ENCODE measurements at regions not wholly inside any gene's neighbourhood (a gene's known extent, or its start where the extent isn't known, plus 50 kb on each side); places are given as distances from the start of the nearest gene placed in this dataset.

GRCh38 chr2:12495247-12495868 is 221.4 kb upstream of the TRIB2 start:
- TF ChIP-seq, protein P1, sequence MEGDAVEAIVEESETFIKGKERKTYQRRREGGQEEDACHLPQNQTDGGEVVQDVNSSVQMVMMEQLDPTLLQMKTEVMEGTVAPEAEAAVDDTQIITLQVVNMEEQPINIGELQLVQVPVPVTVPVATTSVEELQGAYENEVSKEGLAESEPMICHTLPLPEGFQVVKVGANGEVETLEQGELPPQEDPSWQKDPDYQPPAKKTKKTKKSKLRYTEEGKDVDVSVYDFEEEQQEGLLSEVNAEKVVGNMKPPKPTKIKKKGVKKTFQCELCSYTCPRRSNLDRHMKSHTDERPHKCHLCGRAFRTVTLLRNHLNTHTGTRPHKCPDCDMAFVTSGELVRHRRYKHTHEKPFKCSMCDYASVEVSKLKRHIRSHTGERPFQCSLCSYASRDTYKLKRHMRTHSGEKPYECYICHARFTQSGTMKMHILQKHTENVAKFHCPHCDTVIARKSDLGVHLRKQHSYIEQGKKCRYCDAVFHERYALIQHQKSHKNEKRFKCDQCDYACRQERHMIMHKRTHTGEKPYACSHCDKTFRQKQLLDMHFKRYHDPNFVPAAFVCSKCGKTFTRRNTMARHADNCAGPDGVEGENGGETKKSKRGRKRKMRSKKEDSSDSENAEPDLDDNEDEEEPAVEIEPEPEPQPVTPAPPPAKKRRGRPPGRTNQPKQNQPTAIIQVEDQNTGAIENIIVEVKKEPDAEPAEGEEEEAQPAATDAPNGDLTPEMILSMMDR (conservative IDR thresholded peaks at IDR 0.05): no peak
- TF ChIP-seq EZH2 (IDR thresholded peaks at IDR 0.05; ENCODE audit: low read depth): no peak
